ENCODE measurements at regions not wholly inside any gene's neighbourhood (a gene's known extent, or its start where the extent isn't known, plus 50 kb on each side); places are given as distances from the start of the nearest gene placed in this dataset.

- no peak for TF ChIP-seq EZH2phosphoT487 (IDR thresholded peaks at IDR 0.05; ENCODE audit: insufficient read depth, low read depth)
- TF ChIP-seq EZH2 (IDR thresholded peaks at IDR 0.05; ENCODE audit: insufficient read depth, poor library complexity, severe bottlenecking) = no peak
Observed at GRCh38 chr4:125497861-125498260, 183.1 kb downstream of the FAT4 start.

Measured in GM23248 (cell line).